IMR-90 (cell line): ENCODE measurements at regions not wholly inside any gene's neighbourhood (a gene's known extent, or its start where the extent isn't known, plus 50 kb on each side); places are given as distances from the start of the nearest gene placed in this dataset.

Experiments
- ATAC-seq: fragments of 200-7000 bp; cut with Tn5 transposase; 2 replicates; pipeline ENCODE4 v1.9.1; 2020; ENCODE audit warnings: low read depth, mild to moderate bottlenecking, moderate library complexity
- BruUV-seq: library from RNA; stranded (reverse); fragments of 400-500 nt; replicated peaks from 2 replicates; lab custom pipeline; 2021; lab: Mats Ljungman, UMichigan
- CTCF ChIA-PET: fragments of 300-600 bp; formaldehyde crosslinking; extraction: SDS; loops from one replicate; lab custom pipeline; 2021; ENCODE audit warnings: antibody characterized with exemption; lab: Yijun Ruan, JAX
- POLR2A ChIA-PET: fragments of 300-600 bp; sonication (Branson Sonifier 250); formaldehyde crosslinking; loops from one replicate; lab custom pipeline; 2022; ENCODE audit warnings: antibody characterized with exemption; ENCODE audit not compliant: unreplicated experiment; lab: Charles Lee
- DNase-seq: peaks from one replicate; pipeline ENCODE4 v3.0.0; 2013
- H2AFZ ChIP-seq: replicated peaks from 2 replicates; pipeline ENCODE3; 2013; ENCODE audit warnings: low read length, mild to moderate bottlenecking; ENCODE audit not compliant: poor library complexity
- H2AK5ac ChIP-seq: 2 replicates; pipeline ENCODE4 v1.6.1; 2013; ENCODE audit warnings: low read depth, low read length, inconsistent platforms
- H2AK9ac ChIP-seq: replicated peaks from 2 replicates; pipeline ENCODE3; 2013; ENCODE audit warnings: mild to moderate bottlenecking, low read depth, low read length, moderate library complexity; ENCODE audit not compliant: poor library complexity
- H2BK120ac ChIP-seq: 2 replicates; pipeline ENCODE4 v1.6.1; 2013; ENCODE audit warnings: low read depth, low read length, inconsistent platforms
- H2BK15ac ChIP-seq: 3 replicates; pipeline ENCODE4 v1.6.1; 2013; ENCODE audit warnings: low read depth, low read length, inconsistent platforms
- H2BK20ac ChIP-seq: 2 replicates; pipeline ENCODE4 v1.6.1; 2013; ENCODE audit warnings: low read depth, mild to moderate bottlenecking, inconsistent platforms, low read length, moderate library complexity
- H2BK5ac ChIP-seq: 2 replicates; pipeline ENCODE4 v1.6.1; 2013; ENCODE audit warnings: mild to moderate bottlenecking, low read depth, low read length, inconsistent platforms; ENCODE audit not compliant: poor library complexity, severe bottlenecking
- H3K14ac ChIP-seq: replicated peaks from 2 replicates; pipeline ENCODE4 v1.6.1; 2013; ENCODE audit warnings: low read depth, low read length, inconsistent platforms
- H3K18ac ChIP-seq: 2 replicates; pipeline ENCODE4 v1.6.1; 2013; ENCODE audit warnings: low read depth, low read length, control low read depth
- H3K23ac ChIP-seq: 2 replicates; pipeline ENCODE4 v1.6.1; 2013; ENCODE audit warnings: low read depth, low read length, inconsistent platforms
- H3K27ac ChIP-seq: 2 replicates; pipeline ENCODE4 v1.5.1; 2013; ENCODE audit warnings: mild to moderate bottlenecking, control low read depth, low read length; ENCODE audit not compliant: insufficient read depth
- H3K27me3 ChIP-seq: 2 replicates; pipeline ENCODE4 v1.6.1; 2013; ENCODE audit warnings: low read length; ENCODE audit not compliant: control insufficient read depth, insufficient read depth
- H3K36me3 ChIP-seq: 2 replicates; pipeline ENCODE4 v1.6.1; 2013; ENCODE audit warnings: low read length, mixed read lengths; ENCODE audit not compliant: control insufficient read depth, insufficient read depth
- H3K4ac ChIP-seq: 2 replicates; pipeline ENCODE4 v1.6.1; 2013; ENCODE audit warnings: low read depth, low read length, inconsistent platforms
- H3K4me1 ChIP-seq: 2 replicates; pipeline ENCODE4 v1.6.1; 2013; ENCODE audit warnings: low read length, mixed read lengths; ENCODE audit not compliant: control insufficient read depth, insufficient read depth
- H3K4me2 ChIP-seq: 2 replicates; pipeline ENCODE4 v1.6.1; 2013; ENCODE audit warnings: low read depth, mild to moderate bottlenecking, control low read depth, low read length, moderate library complexity
- H3K4me3 ChIP-seq: 2 replicates; pipeline ENCODE4 v1.5.1; 2013; ENCODE audit warnings: low read depth, mild to moderate bottlenecking, control low read depth, low read length, moderate library complexity; ENCODE audit not compliant: insufficient read depth
- H3K56ac ChIP-seq: 2 replicates; pipeline ENCODE4 v1.6.1; 2013; ENCODE audit warnings: low read length, inconsistent platforms; ENCODE audit not compliant: insufficient read depth; ENCODE audit errors: extremely low read depth
- H3K79me1 ChIP-seq, 2 experiments: 2 replicates each; pipeline ENCODE4 v1.6.1; 2013; ENCODE audit warnings: low read length in 2 of 2, inconsistent platforms in 1 of 2, low read depth in 1 of 2
- H3K9ac ChIP-seq: 2 replicates; pipeline ENCODE4 v1.6.1; 2013; ENCODE audit warnings: low read depth, low read length, control low read depth
- H3K9me1 ChIP-seq: 2 replicates; pipeline ENCODE4 v1.6.1; 2013; ENCODE audit warnings: low read length, inconsistent platforms; ENCODE audit not compliant: insufficient read depth
- H3K9me3 ChIP-seq: 2 replicates; pipeline ENCODE4 v1.6.1; 2013; ENCODE audit warnings: low read length; ENCODE audit not compliant: control insufficient read depth, insufficient read depth
- H4K20me1 ChIP-seq: 2 replicates; pipeline ENCODE4 v1.6.1; 2013; ENCODE audit warnings: low read length, inconsistent platforms; ENCODE audit not compliant: insufficient read depth
- H4K5ac ChIP-seq: 2 replicates; pipeline ENCODE4 v1.6.1; 2013; ENCODE audit warnings: mild to moderate bottlenecking, low read depth, low read length, control low read depth
- H4K8ac ChIP-seq, 2 experiments: 2 replicates each; pipeline ENCODE4 v1.6.1; 2013; ENCODE audit warnings: low read depth in 2 of 2, low read length in 2 of 2, control low read depth in 1 of 2, inconsistent platforms in 1 of 2
- H4K91ac ChIP-seq: 2 replicates; pipeline ENCODE4 v1.6.1; 2013; ENCODE audit warnings: low read depth, low read length, inconsistent platforms; ENCODE audit not compliant: insufficient read depth
- BHLHE40 ChIP-seq: fragments of 150-350 bp; IDR thresholded peaks from 2 replicates; pipeline ENCODE4 v1.6.1; 2016; ENCODE audit warnings: mild to moderate bottlenecking, low read depth, low read length
- MAFK ChIP-seq: IDR thresholded peaks from 2 replicates; pipeline ENCODE4 v1.6.1; 2012; ENCODE audit warnings: low read depth, low read length, improper control_type of control experiment
- WGBS, 2 experiments: methylation state at CpG; one replicate each; pipeline versions ENCODE4 v1.1.5 to v1.1.7; 2013; ENCODE audit warnings: missing lambda C conversion rate in 2 of 2; ENCODE audit not compliant: insufficient read length in 1 of 2; ENCODE audit errors: extremely low coverage in 2 of 2; 5-methylcytosine and 5-hydroxymethylcytosine counted together
- dilution Hi-C: fragments of 300-500 bp; cut with HindIII; formaldehyde crosslinking; loops from one replicate; pipeline ENCODE4 v1.14.3; 2018; ENCODE audit warnings: low sequenced_read_pairs; ENCODE audit not compliant: unreplicated experiment
- in situ Hi-C: fragments of 300-500 bp; cut with MboI; formaldehyde crosslinking; loops from 3 replicates; pipeline ENCODE4 v1.14.3; 2019; ENCODE audit warnings: low sequenced_read_pairs, inconsistent platforms, mixed read lengths
- intact Hi-C: fragments of 100-400 bp; cut with micrococcal nuclease; formaldehyde crosslinking; loops from 2 replicates; pipeline ENCODE4 v1.10.0; 2022

DNA sequence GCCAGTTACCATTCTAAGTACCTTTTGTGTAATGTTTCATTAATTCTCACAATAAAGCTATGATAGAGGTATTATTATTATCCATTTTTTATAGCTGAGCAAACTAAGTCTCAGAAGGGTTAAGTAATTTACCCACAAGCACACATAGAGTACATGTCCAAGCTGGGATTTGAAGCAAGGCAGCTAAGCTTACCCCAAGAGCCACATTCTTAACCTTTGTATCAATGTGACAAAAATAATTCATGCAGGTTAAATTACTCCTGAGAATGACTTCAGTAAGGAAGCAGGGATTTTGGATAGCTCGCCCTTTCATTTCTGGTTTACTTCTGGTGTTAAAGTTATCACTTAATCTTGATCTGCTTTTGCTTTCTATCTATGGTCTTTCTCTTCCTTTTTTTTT is 141.9 kb downstream of the ACTBL2 start:
- POLR2A ChIA-PET: no interaction called here
- no peak overlapping the region for H4K91ac ChIP-seq

More for the DNA sequence above, 141.9 kb downstream of the ACTBL2 start:
- H4K8ac ChIP-seq: no peak overlapping the region
- peaks cover 4% of the 10 kb centered on the region for H3K4me1 ChIP-seq
- no peaks in the 10 kb centered on the region for H3K27me3 ChIP-seq
- H3K14ac ChIP-seq: no peak overlapping the region
- H3K18ac ChIP-seq: no peak overlapping the region
- H3K27ac ChIP-seq: no peak overlapping the region
- ATAC-seq (no peak), DNase-seq (no peak)
- no CpG with 5 or more reads among the region's 1 CpG for WGBS, 2 experiments
- in situ Hi-C loops: no loop called here
- H2BK5ac ChIP-seq: no peak overlapping the region
- H2AK5ac ChIP-seq: no peak overlapping the region
- no peak overlapping the region for H3K4me2 ChIP-seq
- H2BK120ac ChIP-seq: no peak overlapping the region
- no peaks in the 10 kb centered on the region for H4K20me1 ChIP-seq
- TF ChIP-seq BHLHE40 (no peak), MAFK (no peak)
- H2AK9ac ChIP-seq: no peak overlapping the region
- intact Hi-C loops: no loop called here
- H3K9me3 ChIP-seq: 0 out of 2 replicates have a peak, but pooled peaks cover 2% of the 10 kb centered on the region
- no peak overlapping the region for H3K4me3 ChIP-seq
- no peak overlapping the region; the same call in 1 of the 2 replicates for H2BK20ac ChIP-seq
- no peak overlapping the region for H3K4ac ChIP-seq
- H3K23ac ChIP-seq: no peak overlapping the region
- H4K5ac ChIP-seq: no peak overlapping the region
- no peaks in the 10 kb centered on the region for H3K79me1 ChIP-seq
- dilution Hi-C loops: no loop called here
- CTCF ChIA-PET: no interaction called here
- no peak overlapping the region for H3K9ac ChIP-seq
- no peaks in the 10 kb centered on the region for H3K36me3 ChIP-seq
- no TSS peak for BruUV-seq
- H3K9me1 ChIP-seq: peaks cover 5% of the 10 kb centered on the region
- no peak overlapping the region for H3K56ac ChIP-seq
- H2BK15ac ChIP-seq: no peak overlapping the region
- H2AFZ ChIP-seq: no peak overlapping the region
